GM12872 (cell line): ENCODE measurements at regions not wholly inside any gene's neighbourhood (a gene's known extent, or its start where the extent isn't known, plus 50 kb on each side); places are given as distances from the start of the nearest gene placed in this dataset.

Source experiments
- TF ChIP-seq, protein P1 (sequence below): IDR thresholded peaks from 3 replicates; pipeline ENCODE4 v1.5.1; 2011; ENCODE audit warnings: low read depth, mild to moderate bottlenecking, low read length, moderate library complexity; ENCODE audit not compliant: insufficient read depth

DNA sequence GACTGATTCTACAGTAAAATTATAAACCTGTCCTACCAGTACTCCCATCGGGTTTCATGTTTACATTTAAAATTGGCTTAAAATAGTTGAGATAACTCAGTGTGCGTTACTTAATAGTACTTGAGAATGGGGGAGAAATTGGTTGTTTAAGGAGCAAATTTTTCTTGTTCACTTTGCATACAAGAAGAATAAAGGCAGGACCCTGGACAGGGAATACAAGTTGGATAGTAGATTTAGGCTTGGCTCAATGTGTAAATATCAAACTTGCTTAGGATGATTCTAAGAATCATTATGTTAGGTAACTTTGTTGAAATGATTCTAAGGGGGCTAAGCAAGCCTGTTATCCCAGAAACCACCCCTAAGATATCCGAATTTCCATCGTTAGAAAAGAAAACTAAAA is 448.4 kb upstream of the TLE4 start:
- TF ChIP-seq, protein P1, sequence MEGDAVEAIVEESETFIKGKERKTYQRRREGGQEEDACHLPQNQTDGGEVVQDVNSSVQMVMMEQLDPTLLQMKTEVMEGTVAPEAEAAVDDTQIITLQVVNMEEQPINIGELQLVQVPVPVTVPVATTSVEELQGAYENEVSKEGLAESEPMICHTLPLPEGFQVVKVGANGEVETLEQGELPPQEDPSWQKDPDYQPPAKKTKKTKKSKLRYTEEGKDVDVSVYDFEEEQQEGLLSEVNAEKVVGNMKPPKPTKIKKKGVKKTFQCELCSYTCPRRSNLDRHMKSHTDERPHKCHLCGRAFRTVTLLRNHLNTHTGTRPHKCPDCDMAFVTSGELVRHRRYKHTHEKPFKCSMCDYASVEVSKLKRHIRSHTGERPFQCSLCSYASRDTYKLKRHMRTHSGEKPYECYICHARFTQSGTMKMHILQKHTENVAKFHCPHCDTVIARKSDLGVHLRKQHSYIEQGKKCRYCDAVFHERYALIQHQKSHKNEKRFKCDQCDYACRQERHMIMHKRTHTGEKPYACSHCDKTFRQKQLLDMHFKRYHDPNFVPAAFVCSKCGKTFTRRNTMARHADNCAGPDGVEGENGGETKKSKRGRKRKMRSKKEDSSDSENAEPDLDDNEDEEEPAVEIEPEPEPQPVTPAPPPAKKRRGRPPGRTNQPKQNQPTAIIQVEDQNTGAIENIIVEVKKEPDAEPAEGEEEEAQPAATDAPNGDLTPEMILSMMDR, result no peak

DNA sequence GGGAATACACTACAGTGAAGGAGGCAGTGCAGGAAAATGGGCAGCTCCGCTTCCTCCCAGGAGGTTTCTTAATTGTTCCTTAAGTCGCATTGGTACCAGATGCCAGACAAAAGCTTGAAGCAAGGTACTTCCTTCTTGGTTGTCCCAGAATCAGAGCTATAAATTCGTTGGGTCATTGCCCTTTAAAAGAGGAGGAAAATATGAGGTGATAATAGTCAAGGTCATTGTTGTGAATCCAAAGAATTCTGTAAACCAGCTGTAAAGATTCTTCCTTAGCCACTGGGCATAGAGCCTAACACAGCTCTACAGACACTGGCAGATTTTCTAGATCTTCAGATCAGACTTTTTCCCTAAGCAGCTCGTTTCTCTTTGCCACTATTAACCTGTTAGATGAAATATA is 444.1 kb upstream of the TLE4 start:
- TF ChIP-seq, protein P1, result no peak

DNA sequence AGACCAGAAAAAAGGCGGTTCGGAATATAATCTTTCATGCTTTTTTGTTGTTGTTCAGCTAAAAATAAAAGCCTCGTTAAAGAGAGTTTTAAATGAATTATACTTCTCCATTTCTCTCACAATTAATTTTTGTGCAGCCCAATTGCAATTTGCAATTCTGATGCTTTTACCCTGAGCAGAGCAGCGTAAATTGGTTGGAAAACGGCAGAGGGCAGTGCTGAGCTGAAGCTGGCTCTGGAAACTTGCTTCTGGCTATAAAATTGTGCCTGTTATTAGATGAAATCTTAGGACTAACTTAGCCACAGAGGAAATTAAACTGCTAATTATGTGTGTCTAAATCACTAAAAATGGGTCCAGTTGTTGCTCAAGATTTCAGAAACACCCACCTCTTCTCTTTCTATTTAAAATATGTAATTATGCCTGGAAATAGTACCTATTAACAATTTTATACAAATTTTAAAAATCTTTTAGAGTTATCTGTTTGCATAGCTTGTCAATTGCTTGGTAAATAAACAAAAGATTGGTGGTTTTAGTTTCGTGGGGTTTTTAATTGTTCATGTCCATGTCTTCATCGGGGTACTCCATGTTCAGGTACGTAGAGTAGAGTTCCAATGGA is 441.8 kb upstream of the TLE4 start:
- TF ChIP-seq, protein P1, result peak; percentile 57

DNA sequence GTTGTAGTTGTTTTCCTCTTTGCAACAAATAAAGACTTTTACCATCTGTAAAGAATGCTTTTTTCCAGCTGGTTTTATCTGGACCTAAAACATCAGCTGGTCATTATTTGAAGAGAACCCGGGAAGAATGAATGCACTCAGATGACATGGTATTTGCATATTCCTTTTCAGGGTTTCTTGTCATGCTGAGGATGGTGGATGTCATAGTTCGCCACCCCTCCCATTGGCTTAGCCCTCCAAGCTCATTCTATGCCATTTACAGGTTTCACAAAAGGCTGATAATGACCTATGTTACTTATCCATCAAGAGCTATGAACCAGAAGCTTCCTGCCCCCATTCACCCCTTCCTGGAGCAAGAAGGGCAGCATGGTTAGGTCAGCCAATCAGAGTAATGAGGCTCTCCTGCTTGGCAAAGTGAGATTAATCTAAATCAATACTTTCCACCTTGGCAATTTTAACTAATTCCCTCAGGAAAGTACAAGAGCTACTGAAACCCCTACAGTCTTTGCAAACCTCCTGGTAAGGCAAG is 440.5 kb upstream of the TLE4 start:
- TF ChIP-seq, protein P1, result no peak

DNA sequence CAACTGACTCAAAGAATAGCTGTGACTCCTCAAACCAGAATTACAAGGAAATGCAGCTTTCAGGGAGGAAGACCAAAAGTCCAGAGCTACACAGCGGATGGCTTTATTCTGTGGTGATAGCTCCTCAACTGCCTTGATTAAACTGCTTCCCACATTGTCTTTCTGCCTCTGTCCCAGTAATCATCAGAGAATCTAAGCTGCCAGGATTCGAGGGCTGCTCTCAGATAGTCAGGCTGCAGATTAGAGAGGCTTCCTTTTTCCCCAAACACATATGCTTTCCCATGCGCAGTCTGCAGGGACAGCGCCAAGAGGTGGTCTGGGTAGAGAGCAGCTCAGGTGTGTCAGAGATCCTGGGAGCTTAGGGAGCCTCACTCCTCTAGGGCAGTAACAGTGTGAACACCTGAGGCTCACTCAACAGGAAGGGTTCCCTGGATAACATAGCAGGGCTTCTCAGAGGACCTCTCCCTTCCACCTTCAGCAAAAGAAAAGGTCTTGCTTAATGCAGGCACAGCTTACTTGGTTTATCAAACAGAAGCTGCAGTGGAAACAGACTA is 439.9 kb upstream of the TLE4 start:
- TF ChIP-seq, protein P1, result no peak

DNA sequence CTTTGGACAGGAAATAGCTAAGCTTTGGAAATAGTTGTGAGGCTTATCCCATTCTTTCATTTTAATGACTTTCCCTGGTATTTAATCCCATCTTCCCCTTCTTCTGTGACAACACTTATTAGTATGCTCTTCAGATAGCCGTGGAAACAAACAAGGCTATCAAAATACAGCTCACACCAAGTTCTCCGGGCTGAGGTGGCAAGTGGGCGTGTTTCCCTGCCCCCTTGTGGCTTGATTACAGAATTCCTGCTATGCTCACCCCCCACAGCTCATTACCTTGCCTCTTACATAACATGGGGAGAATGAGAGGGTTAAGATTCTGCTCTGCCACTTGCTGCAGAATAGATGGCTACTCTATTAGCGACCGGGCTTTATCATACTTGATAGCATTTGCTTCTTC is 437.1 kb upstream of the TLE4 start:
- TF ChIP-seq, protein P1, result no peak

DNA sequence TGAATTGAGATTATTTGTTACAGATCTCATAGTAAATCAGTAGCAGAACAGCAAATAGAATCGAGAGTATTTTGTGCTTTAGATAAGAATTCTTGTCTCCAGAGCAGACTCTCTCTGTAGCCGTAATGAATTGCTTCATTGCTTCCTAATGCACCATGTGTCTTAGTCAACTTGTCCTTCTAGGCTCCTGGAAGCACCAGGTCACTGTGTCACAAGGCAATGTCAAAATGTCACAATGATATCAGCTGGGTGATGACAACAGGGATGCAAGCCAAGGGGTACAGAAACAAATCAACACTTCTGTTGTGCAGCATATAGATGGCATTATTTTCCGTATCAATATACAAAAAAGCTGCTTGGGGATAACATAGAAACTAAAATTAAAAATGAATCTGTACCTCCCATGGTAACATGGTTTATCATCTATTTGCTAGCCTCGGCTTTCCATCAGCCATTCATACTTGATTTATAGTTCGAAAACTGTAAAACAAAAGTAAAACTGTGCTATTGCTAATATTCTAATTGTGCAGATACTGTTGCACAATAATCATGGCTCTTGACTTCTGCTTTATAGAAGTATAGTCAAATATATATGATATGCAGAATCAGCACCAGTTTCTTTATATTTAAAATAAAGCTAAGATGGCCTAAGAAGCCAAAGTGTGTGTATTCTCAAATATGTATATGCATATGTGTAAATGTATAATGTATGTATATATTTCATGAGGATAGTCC is 435.9 kb upstream of the TLE4 start:
- TF ChIP-seq, protein P1, result no peak
